Spleen (tissue), 11 donors: ENCODE measurements at regions not wholly inside any gene's neighbourhood (a gene's known extent, or its start where the extent isn't known, plus 50 kb on each side); places are given as distances from the start of the nearest gene placed in this dataset.
"Not testable (repeated sequence)": the region's sequence is repeated elsewhere in the genome, so short reads cannot be mapped to it uniquely, and the experiment has no call there.

ENCODE experiments used
- DNase-seq: peaks from one replicate; pipeline ENCODE4 v3.0.0-alpha.2; 2020
- H3K27ac ChIP-seq, 8 donors: fragments of 200-600 bp; sonication (generic) in 7 of 8; 1 replicate in 4 of 8; 2 replicates in 4 of 8; pipeline versions ENCODE4 v1.5.0 to v1.8.0; 2016 to 2021; ENCODE audit warnings: inconsistent platforms in 4 of 8, mild to moderate bottlenecking in 4 of 8, moderate library complexity in 1 of 8
- H3K27me3 ChIP-seq, 7 donors: fragments of 200-600 bp; sonication (generic) in 6 of 7; replicated peaks in 1 of 7; 1 replicate in 4 of 7; 2 replicates in 3 of 7; pipeline versions ENCODE4 v1.5.0 to v1.8.0; 2016 to 2021; ENCODE audit warnings: inconsistent platforms in 3 of 7, mild to moderate bottlenecking in 1 of 7
- H3K36me3 ChIP-seq, 6 donors: fragments of 200-600 bp; sonication (generic) in 5 of 6; 1 replicate in 4 of 6; 2 replicates in 2 of 6; pipeline versions ENCODE4 v1.5.0 to v1.8.0; 2016 to 2021; ENCODE audit warnings: inconsistent platforms in 2 of 6
- H3K4me1 ChIP-seq, 6 donors: fragments of 200-600 bp; sonication (generic) in 5 of 6; 1 replicate in 3 of 6; 2 replicates in 3 of 6; pipeline versions ENCODE4 v1.5.0 to v1.8.0; 2016 to 2021; ENCODE audit warnings: inconsistent platforms in 3 of 6
- H3K4me3 ChIP-seq, 8 donors: fragments of 200-600 bp; sonication (generic) in 7 of 8; 1 replicate in 4 of 8; 2 replicates in 4 of 8; pipeline versions ENCODE4 v1.5.0 to v1.8.0; 2016 to 2021; ENCODE audit warnings: inconsistent platforms in 4 of 8, mild to moderate bottlenecking in 4 of 8, moderate library complexity in 2 of 8
- H3K9me3 ChIP-seq, 8 donors: fragments of 200-600 bp; sonication (generic) in 7 of 8; 1 replicate in 4 of 8; 2 replicates in 4 of 8; pipeline versions ENCODE4 v1.5.0 to v1.8.0; 2016 to 2021; ENCODE audit warnings: inconsistent platforms in 4 of 8
- POLR2A ChIP-seq, 3 donors: fragments of 450-650 bp; IDR thresholded peaks; one replicate each; pipeline ENCODE4 v1.5.1; 2017; ENCODE audit warnings: antibody characterized with exemption in 3 of 3, mild to moderate bottlenecking in 1 of 3
- POLR2AphosphoS5 ChIP-seq, 3 donors: sonication (generic); formaldehyde crosslinking; IDR thresholded peaks; one replicate each; pipeline ENCODE4 v1.5.1; 2017; ENCODE audit warnings: antibody characterized with exemption in 3 of 3
- WGBS, 5 donors: extraction: QIAGEN DNeasy Blood & Tissue Kit in 3 of 5; methylation state at CpG; one replicate each; pipeline versions ENCODE4 v1.1.5 to v1.1.7; 2013 to 2018; 5-methylcytosine and 5-hydroxymethylcytosine counted together
- intact Hi-C: fragments of 100-400 bp; cut with DNase I; formaldehyde crosslinking; loops from one replicate; pipeline ENCODE4 v1.15.0; 2023; ENCODE audit warnings: low total_unique reads
- TF ChIP-seq, protein P1 (sequence below), 11 experiments: fragments of 200-600 bp in 7 of 11; fragments of 450-650 bp in 4 of 11; sonication (generic) in 4 of 11; IDR thresholded peaks in 8 of 11; conservative IDR thresholded peaks in 3 of 11; 1 replicate in 7 of 11; 2 replicates in 4 of 11; pipeline versions ENCODE4 v1.4.0 to v1.8.0; 2016 to 2021; ENCODE audit warnings: antibody characterized with exemption in 11 of 11, inconsistent platforms in 4 of 11, mild to moderate bottlenecking in 1 of 11
- donor health status: healthy with polysubstance abuse.
- donor health status: DM: no; HTN: no; CAD: no; lungs with moderate emphysema.
- donor health status: DM: no; HTN: no; CAD: no.
- donor health status: Bipolar disorder and iron deficiency.
- donor health status: healthy.
- donor health status: DM: no; HTN: no; CAD: no.
- donor health status: DM: yes; HTN: yes; CAD: no.

DNA sequence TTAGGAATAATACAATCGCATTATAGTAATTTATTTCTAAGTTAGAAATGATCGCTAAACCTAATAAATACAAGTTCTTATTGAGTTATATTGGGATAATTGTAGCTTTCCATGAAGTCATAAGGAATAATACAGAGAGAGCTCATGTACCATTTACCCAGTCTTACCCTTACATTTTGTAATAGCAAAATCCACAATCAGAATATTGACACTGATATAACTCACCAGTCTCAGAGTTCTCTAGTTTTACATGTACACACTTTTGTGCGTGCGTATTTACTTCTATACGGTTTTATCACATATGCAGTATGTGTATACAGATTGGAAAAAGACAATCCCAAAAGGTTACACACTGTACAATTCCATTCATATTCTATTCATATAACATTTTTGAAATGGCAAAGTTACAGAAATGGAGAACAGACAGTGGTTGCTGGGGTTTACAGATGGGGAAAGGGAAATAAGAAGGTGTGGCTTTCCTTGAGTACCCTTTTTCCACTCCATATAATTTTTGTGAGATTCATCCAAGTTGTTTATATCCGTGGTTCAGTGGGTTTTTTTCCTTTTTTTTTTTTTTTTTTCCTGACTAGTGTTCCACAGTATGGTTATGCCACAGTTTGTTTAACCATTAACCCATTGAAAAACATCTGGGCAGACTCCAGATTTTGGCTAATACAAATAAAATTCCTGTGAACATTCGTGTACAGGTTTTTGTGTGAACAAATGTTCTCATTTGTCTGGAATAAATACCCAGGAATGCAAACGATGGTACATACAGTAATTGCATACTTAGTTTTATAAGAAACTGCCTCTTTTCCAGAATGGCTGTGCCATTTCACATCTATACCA lies 117.2 kb downstream of the HNMT start:
- Histone ChIP-seq H3K27ac (no peak overlapping the region), H3K36me3 (no peaks in the 10 kb centered on the region), H3K27me3 (no peaks in the 10 kb centered on the region), H3K9me3 (no peaks in the 10 kb centered on the region), H3K4me1 (no peaks in the 10 kb centered on the region), H3K4me3 (no peak overlapping the region)
- intact Hi-C loops, result no loop called here
- no peak for TF ChIP-seq POLR2A (IDR thresholded peaks at IDR 0.05)
- TF ChIP-seq, protein P1, sequence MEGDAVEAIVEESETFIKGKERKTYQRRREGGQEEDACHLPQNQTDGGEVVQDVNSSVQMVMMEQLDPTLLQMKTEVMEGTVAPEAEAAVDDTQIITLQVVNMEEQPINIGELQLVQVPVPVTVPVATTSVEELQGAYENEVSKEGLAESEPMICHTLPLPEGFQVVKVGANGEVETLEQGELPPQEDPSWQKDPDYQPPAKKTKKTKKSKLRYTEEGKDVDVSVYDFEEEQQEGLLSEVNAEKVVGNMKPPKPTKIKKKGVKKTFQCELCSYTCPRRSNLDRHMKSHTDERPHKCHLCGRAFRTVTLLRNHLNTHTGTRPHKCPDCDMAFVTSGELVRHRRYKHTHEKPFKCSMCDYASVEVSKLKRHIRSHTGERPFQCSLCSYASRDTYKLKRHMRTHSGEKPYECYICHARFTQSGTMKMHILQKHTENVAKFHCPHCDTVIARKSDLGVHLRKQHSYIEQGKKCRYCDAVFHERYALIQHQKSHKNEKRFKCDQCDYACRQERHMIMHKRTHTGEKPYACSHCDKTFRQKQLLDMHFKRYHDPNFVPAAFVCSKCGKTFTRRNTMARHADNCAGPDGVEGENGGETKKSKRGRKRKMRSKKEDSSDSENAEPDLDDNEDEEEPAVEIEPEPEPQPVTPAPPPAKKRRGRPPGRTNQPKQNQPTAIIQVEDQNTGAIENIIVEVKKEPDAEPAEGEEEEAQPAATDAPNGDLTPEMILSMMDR (IDR thresholded peaks at IDR 0.05 in 8 of 11, conservative IDR thresholded peaks at IDR 0.05 in 3 of 11), result no peak
- TF ChIP-seq POLR2AphosphoS5 (IDR thresholded peaks at IDR 0.05), result no peak
- WGBS, 5 donors, result 72 to 79% (median 77%) methylated on average over 8 of the region's 8 CpGs
- no peak for DNase-seq

DNA sequence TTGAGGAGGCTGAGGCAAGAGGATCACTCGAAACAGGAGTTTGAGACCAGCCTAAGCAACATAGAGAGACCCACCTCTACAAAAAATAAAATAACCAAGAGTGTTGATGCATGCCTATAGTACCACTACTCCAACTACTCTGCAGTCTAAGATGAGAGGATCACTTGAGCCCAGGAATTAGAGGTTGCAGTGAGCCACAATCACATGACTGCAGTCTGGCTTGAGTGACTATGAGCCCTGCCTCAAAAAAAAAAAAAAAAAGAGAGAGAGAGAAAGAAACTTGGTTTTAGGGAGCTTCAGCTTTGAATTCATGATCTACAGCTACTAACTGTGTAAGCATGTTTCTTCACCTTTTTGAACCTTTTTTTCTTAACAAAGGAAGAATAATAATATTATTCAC lies 119.9 kb downstream of the HNMT start:
- DNase-seq, result no peak
- intact Hi-C loops, result no loop called here
- H3K27ac ChIP-seq, result no peak overlapping the region
- no peaks in the 10 kb centered on the region for H3K4me1 ChIP-seq
- no peaks in the 10 kb centered on the region for H3K9me3 ChIP-seq
- no peaks in the 10 kb centered on the region for H3K36me3 ChIP-seq
- TF ChIP-seq POLR2AphosphoS5 (IDR thresholded peaks at IDR 0.05) (no peak), POLR2A (IDR thresholded peaks at IDR 0.05) (no peak)
- TF ChIP-seq, protein P1 (IDR thresholded peaks at IDR 0.05 in 8 of 11, conservative IDR thresholded peaks at IDR 0.05 in 3 of 11), result no peak
- WGBS, 5 donors, result 50 to 79% (median 64%) methylated on average over 1 of the region's 1 CpG
- no peak overlapping the region for H3K4me3 ChIP-seq
- H3K27me3 ChIP-seq, result no peaks in the 10 kb centered on the region

DNA sequence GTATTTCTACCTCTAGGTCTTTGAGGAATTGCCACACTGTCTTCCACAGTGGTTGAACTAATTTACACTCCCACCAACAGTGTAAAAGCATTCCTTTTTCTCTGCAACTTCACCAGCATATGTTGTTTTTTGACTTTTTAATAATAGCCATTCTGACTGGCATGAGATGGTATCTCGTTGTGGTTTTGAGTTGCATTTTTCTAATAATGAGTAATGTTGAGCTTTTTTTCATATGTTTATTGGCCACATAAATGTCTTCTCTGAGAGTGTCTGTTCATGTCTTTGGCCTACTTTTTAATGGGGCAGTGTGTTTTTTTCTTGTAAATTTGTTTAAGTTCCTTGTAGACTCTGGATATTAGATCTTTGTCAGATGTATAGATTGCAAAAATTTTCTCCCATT lies 121.2 kb downstream of the HNMT start:
- H3K4me1 ChIP-seq, H3K27me3 ChIP-seq, H3K4me3 ChIP-seq, H3K27ac ChIP-seq, DNase-seq, intact Hi-C loops, H3K36me3 ChIP-seq, H3K9me3 ChIP-seq: not testable (repeated sequence)
- 70 to 89% (median 79%) methylated on average over 1 of the region's 1 CpG for WGBS, 5 donors

DNA sequence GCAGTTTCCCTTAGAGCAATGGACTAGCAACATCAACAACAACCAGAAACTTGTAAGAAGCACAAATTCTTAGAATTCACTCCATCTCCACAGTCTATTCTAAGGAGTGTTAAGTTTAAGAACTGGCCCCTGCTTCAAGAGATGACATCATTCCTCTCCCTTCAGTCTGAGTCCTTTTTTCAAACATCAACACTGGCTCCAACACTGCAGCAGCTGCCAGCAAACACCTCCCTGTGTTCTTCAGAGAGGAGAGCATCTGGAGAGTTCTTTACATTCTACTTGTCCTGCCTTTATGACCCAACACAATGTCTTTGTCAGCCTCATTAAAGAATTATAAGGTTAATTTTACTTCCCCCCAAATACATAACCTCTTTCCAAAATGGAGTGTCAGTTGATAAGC lies 122.3 kb downstream of the HNMT start:
- intact Hi-C loops, result no loop called here

More for the DNA sequence above, 122.3 kb downstream of the HNMT start:
- DNase-seq, result no peak
- H3K4me3 ChIP-seq, result no peak overlapping the region
- no peaks in the 10 kb centered on the region for H3K36me3 ChIP-seq
- H3K4me1 ChIP-seq, result no peaks in the 10 kb centered on the region
- no peak overlapping the region for H3K27ac ChIP-seq
- TF ChIP-seq POLR2A (IDR thresholded peaks at IDR 0.05), result no peak
- TF ChIP-seq, protein P1 (IDR thresholded peaks at IDR 0.05 in 8 of 11, conservative IDR thresholded peaks at IDR 0.05 in 3 of 11), result no peak
- TF ChIP-seq POLR2AphosphoS5 (IDR thresholded peaks at IDR 0.05), result no peak
- H3K9me3 ChIP-seq, result no peaks in the 10 kb centered on the region
- H3K27me3 ChIP-seq, result no peaks in the 10 kb centered on the region
